HCT116 (cell line): ENCODE measurements at regions not wholly inside any gene's neighbourhood (a gene's known extent, or its start where the extent isn't known, plus 50 kb on each side); places are given as distances from the start of the nearest gene placed in this dataset.

Experiments used
- ATAC-seq: fragments of 200-7000 bp; cut with Tn5 transposase; 2 replicates; pipeline ENCODE4 v1.9.1; 2020; ENCODE audit warnings: mild to moderate bottlenecking, moderate library complexity
- BruUV-seq: library from RNA; stranded (reverse); fragments of 400-500 nt; replicated peaks from 2 replicates; lab custom pipeline; 2021; lab: Mats Ljungman, UMichigan
- CTCF ChIA-PET: fragments of 300-600 bp; sonication (Branson Sonifier 250); formaldehyde crosslinking; loops from one replicate; lab custom pipeline; 2021; ENCODE audit warnings: antibody characterized with exemption; lab: Charles Lee
- POLR2A ChIA-PET: fragments of 300-600, 350-600 bp; sonication (Branson Sonifier 250); formaldehyde crosslinking; loops from one replicate; lab custom pipeline; 2021; ENCODE audit warnings: antibody characterized with exemption; lab: Charles Lee
- RAD21 ChIA-PET, 2 experiments: fragments of 300-600 bp; sonication (Branson Sonifier 250); formaldehyde crosslinking; loops; one replicate each; lab custom pipeline; 2023; ENCODE audit warnings: low total read pairs in 2 of 2; ENCODE audit not compliant: uncharacterized antibody in 2 of 2, unreplicated experiment in 2 of 2, low non-redundant PET in 1 of 2; lab: Charles Lee
- DNase-seq: peaks from one replicate; pipeline ENCODE4 v3.0.0-alpha.2; 2010; ENCODE audit warnings: low read depth, low spot score
- H2AFZ ChIP-seq: fragments of 200-600 bp; shearing (Covaris generic), sonication (generic); 2 replicates; pipeline ENCODE4 v1.6.1; 2017; ENCODE audit warnings: low read depth, mixed run types, mixed read lengths, antibody characterized with exemption, low read length; ENCODE audit not compliant: poor library complexity, severe bottlenecking
- H3K27ac ChIP-seq: 2 replicates; pipeline ENCODE4 v1.5.1; 2012; ENCODE audit warnings: low read depth, low read length
- H3K27me3 ChIP-seq: fragments of 200-600 bp; sonication (generic); 2 replicates; pipeline ENCODE4 v1.6.1; 2016; ENCODE audit warnings: mixed run types, low read length, mixed read lengths; ENCODE audit not compliant: insufficient read depth
- H3K36me3 ChIP-seq, 2 experiments: fragments of 200-500 bp in 1 of 2; fragments of 200-600 bp in 1 of 2; sonication (Bioruptor generic) in 1 of 2; sonication (generic) in 1 of 2; 2 replicates each; pipeline versions ENCODE4 v1.5.1 to v1.6.1; 2014 to 2016; ENCODE audit warnings: low read length in 2 of 2, inconsistent platforms in 1 of 2, mixed read lengths in 1 of 2, mixed run types in 1 of 2; ENCODE audit not compliant: insufficient read depth in 2 of 2, control insufficient read depth in 1 of 2
- H3K4me1 ChIP-seq, 2 experiments: fragments of 200-600 bp in 1 of 2; sonication (generic) in 1 of 2; 2 replicates each; pipeline versions ENCODE4 v1.5.1 to v1.6.1; 2012 to 2017; ENCODE audit warnings: low read length in 2 of 2, inconsistent platforms in 1 of 2, mild to moderate bottlenecking in 1 of 2, mixed read lengths in 1 of 2, mixed run types in 1 of 2, moderate library complexity in 1 of 2; ENCODE audit not compliant: insufficient read depth in 2 of 2, control insufficient read depth in 1 of 2
- H3K4me2 ChIP-seq: fragments of 200-600 bp; sonication (generic); 2 replicates; pipeline ENCODE4 v1.6.1; 2017; ENCODE audit warnings: mixed run types, low read length, mixed read lengths
- H3K4me3 ChIP-seq, 2 experiments: fragments of 200-600 bp in 1 of 2; sonication (generic) in 1 of 2; replicated peaks in 1 of 2; 2 replicates each; pipeline ENCODE4 v1.5.1; 2011 to 2016; ENCODE audit warnings: low read length in 2 of 2, control low read depth in 1 of 2, low read depth in 1 of 2, mild to moderate bottlenecking in 1 of 2, mixed read lengths in 1 of 2, mixed run types in 1 of 2
- H3K79me2 ChIP-seq: fragments of 200-600 bp; sonication (generic); 2 replicates; pipeline ENCODE4 v1.6.1; 2017; ENCODE audit warnings: mild to moderate bottlenecking, mixed run types, low read length, moderate library complexity, mixed read lengths; ENCODE audit not compliant: insufficient read depth
- H3K9ac ChIP-seq: fragments of 200-600 bp; sonication (generic); 2 replicates; pipeline ENCODE4 v1.6.1; 2016; ENCODE audit warnings: low read length, mixed read lengths
- H3K9me2 ChIP-seq: fragments of 200-600 bp; sonication (generic), shearing (Covaris generic); 2 replicates; pipeline ENCODE4 v1.6.1; 2017; ENCODE audit warnings: mixed run types, mild to moderate bottlenecking, moderate library complexity; ENCODE audit not compliant: insufficient read depth
- H3K9me3 ChIP-seq, 2 experiments: fragments of 200-500 bp in 1 of 2; fragments of 200-600 bp in 1 of 2; sonication (Bioruptor generic) in 1 of 2; sonication (generic) in 1 of 2; 2 replicates each; pipeline ENCODE4 v1.6.1; 2014 to 2017; ENCODE audit warnings: low read length in 2 of 2, mixed read lengths in 2 of 2, inconsistent platforms in 1 of 2, low read depth in 1 of 2, mild to moderate bottlenecking in 1 of 2, mixed run types in 1 of 2, moderate library complexity in 1 of 2; ENCODE audit not compliant: control insufficient read depth in 1 of 2, insufficient read depth in 1 of 2
- H4K20me1 ChIP-seq: fragments of 200-600 bp; sonication (generic), shearing (Covaris generic); 2 replicates; pipeline ENCODE4 v1.6.1; 2017; ENCODE audit warnings: mixed run types, mild to moderate bottlenecking, moderate library complexity; ENCODE audit not compliant: insufficient read depth
- ATF3 ChIP-seq: IDR thresholded peaks from 2 replicates; pipeline ENCODE4 v1.6.1; 2012
- CBX3 ChIP-seq: IDR thresholded peaks from 2 replicates; pipeline ENCODE4 v1.6.1; 2012; ENCODE audit warnings: low read depth
- CEBPB ChIP-seq: IDR thresholded peaks from 2 replicates; pipeline ENCODE4 v1.6.1; 2012; ENCODE audit warnings: low read depth
- CTCF ChIP-seq, 3 experiments: fragments of 200-600 bp in 1 of 3; sonication (generic) in 1 of 3; IDR thresholded peaks in 2 of 3; conservative IDR thresholded peaks in 1 of 3; 2 replicates each; pipeline ENCODE4 v1.5.1; 2012 to 2017; ENCODE audit warnings: low read depth in 2 of 3, low read length in 2 of 3, antibody characterized with exemption in 1 of 3, borderline replicate concordance in 1 of 3, control low read depth in 1 of 3, mild to moderate bottlenecking in 1 of 3, mixed read lengths in 1 of 3, mixed run types in 1 of 3, moderate library complexity in 1 of 3; ENCODE audit not compliant: insufficient read depth in 1 of 3
- EGR1 ChIP-seq: IDR thresholded peaks from 2 replicates; pipeline ENCODE4 v1.6.1; 2012; ENCODE audit warnings: low read depth
- ELF1 ChIP-seq: IDR thresholded peaks from 2 replicates; pipeline ENCODE4 v1.6.1; 2012; ENCODE audit warnings: low read depth, borderline replicate concordance
- EZH2phosphoT487 ChIP-seq: fragments of 200-600 bp; IDR thresholded peaks from 2 replicates; pipeline ENCODE4 v1.6.1; 2018; ENCODE audit warnings: antibody characterized with exemption, borderline replicate concordance
- JUND ChIP-seq: IDR thresholded peaks from 2 replicates; pipeline ENCODE4 v1.6.1; 2012
- POLR2A ChIP-seq: IDR thresholded peaks from 2 replicates; pipeline ENCODE4 v1.7.0; 2011; ENCODE audit warnings: borderline replicate concordance; ENCODE audit not compliant: insufficient read depth, insufficient read length; ENCODE audit errors: extremely low read depth
- REST ChIP-seq: IDR thresholded peaks from 2 replicates; pipeline ENCODE4 v1.6.1; 2012; ENCODE audit warnings: low read depth
- SIN3A ChIP-seq: IDR thresholded peaks from 2 replicates; pipeline ENCODE4 v1.6.1; 2012; ENCODE audit warnings: low read depth
- SP1 ChIP-seq: IDR thresholded peaks from 2 replicates; pipeline ENCODE4 v1.6.1; 2012; ENCODE audit warnings: low read depth
- SRF ChIP-seq: IDR thresholded peaks from 2 replicates; pipeline ENCODE4 v1.6.1; 2012; ENCODE audit warnings: low read depth
- TCF7L2 ChIP-seq: IDR thresholded peaks from 2 replicates; pipeline ENCODE4 v1.7.0; 2011; ENCODE audit warnings: borderline replicate concordance, inconsistent platforms; ENCODE audit not compliant: insufficient read depth, insufficient read length; ENCODE audit errors: extremely low read depth
- YY1 ChIP-seq: IDR thresholded peaks from 2 replicates; pipeline ENCODE4 v1.6.1; 2011; ENCODE audit warnings: low read length, low read depth, moderate library complexity, mild to moderate bottlenecking; ENCODE audit not compliant: insufficient replicate concordance; ENCODE audit errors: extremely low read depth
- ZBTB33 ChIP-seq: IDR thresholded peaks from 2 replicates; pipeline ENCODE4 v1.6.1; 2011; ENCODE audit warnings: mild to moderate bottlenecking, low read length, moderate library complexity; ENCODE audit not compliant: insufficient replicate concordance; ENCODE audit errors: extremely low read depth
- ZFX ChIP-seq: fragments of 450-650 bp; IDR thresholded peaks from 2 replicates; pipeline ENCODE4 v1.6.1; 2017
- intact Hi-C: fragments of 100-400 bp; cut with micrococcal nuclease; formaldehyde crosslinking; loops from 2 replicates; pipeline ENCODE4 v1.10.0; 2022

- no peaks in the 10 kb centered on the region for H4K20me1 ChIP-seq
- H3K9me3 ChIP-seq: no peaks in the 10 kb centered on the region
- no TSS peak for BruUV-seq
- no peaks in the 10 kb centered on the region for H3K79me2 ChIP-seq
- intact Hi-C loops: no loop called here
- TF ChIP-seq SIN3A (no peak), CEBPB (no peak), ELF1 (no peak), EZH2phosphoT487 (no peak), POLR2A (no peak), JUND (no peak), CBX3 (no peak), EGR1 (no peak), ZFX (no peak), CTCF (IDR thresholded peaks at IDR 0.05 in 2 of 3, conservative IDR thresholded peaks at IDR 0.05 in 1 of 3; ENCODE audit: borderline replicate concordance in 1 of 3, insufficient read depth in 1 of 3, low read depth in 2 of 3, low read length in 2 of 3) (no peak), SRF (no peak), YY1 (no peak), TCF7L2 (no peak), SP1 (no peak), ATF3 (no peak), REST (no peak), ZBTB33 (no peak)
- DNase-seq (no peak), ATAC-seq (no peak)
- H3K36me3 ChIP-seq: no peaks in the 10 kb centered on the region
- no peaks in the 10 kb centered on the region for H3K27me3 ChIP-seq
- ChIA-PET POLR2A (no interaction called here), CTCF (no interaction called here), RAD21 (no interaction called here)
- no peak overlapping the region for H3K4me3 ChIP-seq
- no peak overlapping the region for H3K4me2 ChIP-seq
- H3K27ac ChIP-seq: no peak overlapping the region
- H3K4me1 ChIP-seq: no peaks in the 10 kb centered on the region
- H3K9me2 ChIP-seq: no peaks in the 10 kb centered on the region
- no peak overlapping the region for H2AFZ ChIP-seq
- no peak overlapping the region for H3K9ac ChIP-seq
Observed at GRCh38 chr9:73613092-73613701, 461.5 kb downstream of the ANXA1 start.
